ENCODE measurements at regions not wholly inside any gene's neighbourhood (a gene's known extent, or its start where the extent isn't known, plus 50 kb on each side); places are given as distances from the start of the nearest gene placed in this dataset.

- H3K27ac ChIP-seq = no peak overlapping the region
- TF ChIP-seq CTCF (conservative IDR thresholded peaks at IDR 0.05) = no peak
Observed at GRCh38 chr16:79409978-79410377, 190.6 kb downstream of the MAF start.

GRCh38 chr16:79408355-79408754 lies 192.2 kb downstream of the MAF start:
- no peak for TF ChIP-seq CTCF (conservative IDR thresholded peaks at IDR 0.05)
- H3K27ac ChIP-seq = no peak overlapping the region

- no peak overlapping the region for H3K27ac ChIP-seq
- no peak for TF ChIP-seq CTCF (conservative IDR thresholded peaks at IDR 0.05)
Observed at GRCh38 chr16:79407461-79408135, 192.9 kb downstream of the MAF start.

GRCh38 chr16:79407005-79407404 lies 193.5 kb downstream of the MAF start:
- TF ChIP-seq CTCF (conservative IDR thresholded peaks at IDR 0.05) = no peak
- H3K27ac ChIP-seq = no peak overlapping the region

DNA sequence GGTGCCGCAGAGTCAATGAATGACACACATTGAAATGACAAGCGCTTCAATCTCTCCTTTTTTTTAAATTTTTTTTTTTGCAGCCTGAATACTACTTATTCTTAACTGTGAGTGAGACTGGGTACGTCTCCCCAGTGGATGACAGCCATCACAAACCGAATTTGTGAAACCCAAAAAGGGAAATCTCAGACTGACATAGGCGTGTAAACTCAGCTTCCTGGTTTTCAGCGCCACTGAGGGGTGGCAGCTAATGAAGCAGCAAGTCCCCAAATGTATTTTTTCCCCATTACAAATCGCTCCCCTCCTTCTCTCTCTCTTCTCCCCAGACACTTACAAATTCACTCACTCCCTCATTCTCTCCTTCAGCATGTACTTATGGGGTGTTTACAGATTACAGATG lies 196.0 kb downstream of the MAF start:
- no peak for TF ChIP-seq CTCF (conservative IDR thresholded peaks at IDR 0.05)
- H3K27ac ChIP-seq = no peak overlapping the region

DNA sequence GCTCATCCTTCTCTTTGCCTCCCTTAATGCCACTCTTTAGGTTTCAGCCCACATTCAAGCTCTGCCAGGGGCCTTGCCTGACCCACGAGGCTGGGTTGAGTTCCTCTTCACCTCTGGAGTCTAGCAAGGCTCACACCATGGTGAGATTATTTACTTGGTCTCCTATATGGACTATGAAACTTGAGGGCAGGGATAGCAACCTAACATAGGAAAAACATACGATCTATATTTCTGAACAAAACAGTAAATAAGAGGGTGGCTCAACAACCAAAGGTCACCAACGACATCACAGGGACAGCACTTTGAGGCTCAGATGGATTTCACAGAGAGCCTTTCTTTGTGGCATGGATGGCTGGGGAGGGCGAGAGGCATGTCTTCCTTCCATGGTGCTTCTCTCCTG lies 197.0 kb downstream of the MAF start:
- no peak for TF ChIP-seq CTCF (conservative IDR thresholded peaks at IDR 0.05)
- H3K27ac ChIP-seq = no peak overlapping the region

GRCh38 chr16:79402920-79403319 lies 197.6 kb downstream of the MAF start:
- H3K27ac ChIP-seq = no peak overlapping the region
- no peak for TF ChIP-seq CTCF (conservative IDR thresholded peaks at IDR 0.05)

All from VCaP (cell line).